NCI-H2196 (cell line): ENCODE measurements at regions not wholly inside any gene's neighbourhood (a gene's known extent, or its start where the extent isn't known, plus 50 kb on each side); places are given as distances from the start of the nearest gene placed in this dataset.
"Not testable (repeated sequence)": the region's sequence is repeated elsewhere in the genome, so short reads cannot be mapped to it uniquely, and the experiment has no call there.

Experiments used
- DNase-seq: peaks from one replicate; lab custom pipeline; 2025; ENCODE audit not compliant: unreplicated experiment; lab: John Stamatoyannopoulos, UW

DNA sequence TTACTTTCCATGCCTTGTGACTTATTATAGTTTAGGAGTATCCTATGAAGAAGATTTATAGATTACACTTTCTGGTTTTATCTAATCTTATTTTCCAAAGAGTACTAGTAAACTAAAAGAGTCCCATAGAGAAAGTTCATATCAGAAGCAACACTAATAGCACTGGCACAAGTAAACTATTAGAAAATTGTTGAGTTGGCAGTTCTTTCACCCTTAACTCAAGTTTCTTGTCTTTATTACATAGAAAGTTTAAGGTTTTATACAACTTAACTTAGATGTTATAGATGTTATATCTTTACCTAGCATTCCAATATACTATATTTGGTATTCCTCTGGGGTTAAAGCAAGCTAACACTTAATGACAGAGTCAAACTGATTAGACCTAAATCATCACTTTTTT is 437.8 kb upstream of the ARRDC3 start:
- no peak for DNase-seq

DNA sequence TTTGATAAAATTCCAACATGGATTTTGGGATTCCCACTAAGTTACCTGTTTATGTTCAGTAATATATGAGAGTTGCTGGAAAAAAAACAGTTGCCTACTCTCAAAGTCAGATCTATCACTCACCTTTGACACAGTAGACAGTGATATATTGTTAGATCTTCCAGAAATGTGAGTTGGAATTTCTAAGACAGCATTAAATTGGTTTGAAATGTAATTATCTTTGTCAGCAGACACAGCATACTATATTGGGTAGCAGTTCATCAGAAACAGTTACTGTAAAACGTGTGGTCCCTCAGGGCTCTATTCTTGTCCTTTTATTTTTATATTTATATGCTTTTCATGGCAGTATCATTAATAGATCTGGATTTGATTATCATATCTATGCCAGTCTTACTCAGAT is 433.6 kb upstream of the ARRDC3 start:
- no peak for DNase-seq

DNA sequence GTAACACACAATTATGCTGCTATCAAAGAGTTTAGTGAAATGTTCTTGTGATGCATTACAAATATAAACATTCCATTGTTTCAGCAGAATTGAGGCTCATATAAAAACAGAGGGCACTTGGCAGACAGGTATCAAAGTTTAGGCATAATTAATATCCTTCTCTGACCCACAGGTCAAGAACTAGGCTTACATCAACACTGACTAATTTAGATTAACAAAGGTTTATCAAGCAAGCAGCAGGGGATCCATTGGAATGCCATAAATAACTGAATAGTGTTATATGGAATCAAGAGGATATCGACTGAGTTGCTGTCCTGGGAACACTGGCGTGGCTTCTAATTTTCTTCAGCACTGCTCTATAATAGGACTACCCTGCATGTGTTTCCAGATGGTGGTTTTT is 414.5 kb upstream of the ARRDC3 start:
- DNase-seq = no peak

DNA sequence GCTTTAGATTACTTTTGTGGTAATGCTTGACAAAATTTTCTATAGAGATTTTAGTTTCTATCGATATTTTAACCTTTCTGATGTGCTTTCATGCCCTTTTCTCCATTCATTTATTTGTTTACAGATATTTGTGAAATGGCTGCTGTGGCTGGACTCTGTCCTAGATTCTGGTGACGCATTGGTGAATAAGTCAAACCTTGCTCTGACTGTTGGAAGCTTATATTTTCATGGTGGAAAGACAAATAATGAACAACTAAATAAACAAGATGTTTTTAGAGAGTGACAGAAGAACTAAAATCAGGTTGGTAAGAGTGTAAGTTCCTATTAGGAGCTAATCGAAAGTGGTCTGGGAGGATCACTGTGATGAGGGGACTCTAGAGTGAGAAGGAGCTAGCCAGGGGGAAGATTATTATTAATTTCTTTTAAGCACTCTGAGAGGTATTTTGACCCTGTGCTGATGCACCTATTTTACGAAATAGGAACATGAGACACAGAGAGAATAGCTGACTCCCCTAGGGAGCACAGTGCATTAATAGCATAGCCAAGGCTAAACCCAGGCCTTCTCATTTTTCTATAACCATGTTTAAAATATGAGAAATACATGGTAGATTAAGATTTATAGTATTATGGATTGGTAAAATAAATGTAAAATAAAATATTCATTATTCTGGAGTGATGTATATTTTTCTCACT is 411.9 kb upstream of the ARRDC3 start:
- DNase-seq = no peak

DNA sequence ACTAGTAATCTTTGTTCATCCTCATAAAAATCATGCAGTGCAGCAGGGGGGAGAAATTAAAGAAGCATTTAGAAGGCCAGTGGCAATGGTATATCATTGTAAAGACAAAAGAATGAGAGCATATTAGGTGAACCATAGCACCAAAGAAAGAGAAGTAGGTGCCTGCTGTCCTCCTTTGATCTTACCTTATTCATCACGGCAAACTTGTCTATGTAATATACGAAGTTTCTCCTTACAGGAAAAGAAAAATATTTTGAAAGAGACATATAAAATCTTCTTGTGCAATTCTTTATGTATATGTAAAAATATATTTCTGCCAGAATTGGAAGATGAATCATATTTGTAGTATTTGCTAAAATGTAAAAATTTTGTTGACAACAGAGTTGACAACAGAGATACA is 411.3 kb upstream of the ARRDC3 start:
- no peak for DNase-seq

DNA sequence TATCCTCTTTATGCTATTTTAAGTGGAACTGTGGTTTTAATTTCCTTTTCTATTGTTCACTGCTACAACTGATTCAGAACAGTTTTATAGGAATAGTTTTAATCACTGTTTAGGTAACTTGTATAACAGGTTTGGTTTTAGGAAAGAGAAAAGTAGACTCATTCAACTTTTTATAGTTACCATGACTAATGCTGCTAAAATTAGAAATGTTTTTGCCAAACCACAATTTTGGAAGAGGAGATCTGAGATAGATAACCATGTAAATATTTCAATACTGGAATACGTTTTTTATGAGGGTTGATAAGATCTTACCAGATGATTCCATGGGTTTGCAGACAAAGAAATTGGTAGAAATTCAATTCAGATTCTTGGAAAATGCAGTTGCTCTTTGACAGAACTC is 404.6 kb upstream of the ARRDC3 start:
- DNase-seq = no peak

DNA sequence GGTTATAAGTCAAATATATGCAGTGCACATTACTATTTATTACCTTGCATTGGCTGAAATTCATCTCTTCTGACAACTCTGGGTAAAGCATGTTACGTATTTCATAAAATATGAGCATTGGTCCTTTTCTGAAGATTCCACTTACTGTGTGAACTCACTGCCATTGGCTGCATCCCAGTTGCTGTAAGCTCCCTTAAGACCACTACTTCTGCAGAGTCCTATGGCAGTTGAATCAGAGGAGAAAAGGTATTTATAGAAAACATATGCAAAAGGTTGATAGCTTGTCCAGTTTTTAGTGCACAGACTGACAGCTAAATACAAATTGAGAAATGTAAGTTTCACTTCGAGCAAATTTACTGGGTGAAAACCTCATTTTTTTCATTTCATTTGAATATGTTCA is 394.6 kb upstream of the ARRDC3 start:
- DNase-seq = no peak

DNA sequence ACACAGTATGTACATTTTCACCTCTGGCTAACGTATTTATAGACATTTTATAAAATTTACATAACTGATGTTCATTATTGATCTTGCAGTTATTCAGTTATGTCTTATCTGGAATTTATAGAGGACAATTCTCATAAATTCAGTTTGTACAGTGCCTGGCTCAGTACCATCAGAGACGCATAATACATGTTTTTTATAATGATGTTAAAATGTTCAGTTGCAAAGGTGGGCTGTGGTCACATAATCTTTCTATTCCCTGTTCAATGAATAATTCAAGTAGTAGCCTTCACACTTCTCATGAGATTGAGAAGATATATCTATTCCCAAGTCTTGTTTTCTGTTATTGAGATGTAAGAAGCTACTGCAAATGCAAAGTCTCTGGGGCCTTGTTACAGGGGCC is 393.1 kb upstream of the ARRDC3 start:
- no peak for DNase-seq

- no peak for DNase-seq
These were observed 387.3 kb upstream of the ARRDC3 start for GRCh38 chr5:91770400-91770799.

DNA sequence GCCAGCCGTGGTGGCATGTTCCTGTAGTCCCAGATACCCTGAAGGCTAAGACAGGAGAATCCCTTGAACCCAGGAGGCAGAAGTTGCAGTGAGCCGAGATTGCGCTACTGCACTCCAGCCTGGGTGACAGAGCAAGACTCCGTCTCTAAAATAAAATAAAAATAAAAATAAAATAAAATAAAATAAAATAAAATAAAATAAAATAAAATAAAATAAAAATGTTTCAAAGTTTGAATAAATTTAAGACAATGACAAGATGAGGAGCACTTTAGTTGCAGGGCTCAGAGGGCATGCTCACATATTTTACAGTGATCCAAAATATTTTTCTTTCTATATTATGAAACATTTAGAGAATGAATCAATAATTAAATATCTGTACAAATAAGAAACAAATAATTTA is 374.3 kb upstream of the ARRDC3 start:
- DNase-seq = not testable (repeated sequence)

GRCh38 chr5:91754990-91755389 is 371.9 kb upstream of the ARRDC3 start:
- no peak for DNase-seq

GRCh38 chr5:91744470-91744869 is 361.4 kb upstream of the ARRDC3 start:
- not testable (repeated sequence) for DNase-seq

GRCh38 chr5:91742550-91742949 is 359.4 kb upstream of the ARRDC3 start:
- DNase-seq = no peak

DNA sequence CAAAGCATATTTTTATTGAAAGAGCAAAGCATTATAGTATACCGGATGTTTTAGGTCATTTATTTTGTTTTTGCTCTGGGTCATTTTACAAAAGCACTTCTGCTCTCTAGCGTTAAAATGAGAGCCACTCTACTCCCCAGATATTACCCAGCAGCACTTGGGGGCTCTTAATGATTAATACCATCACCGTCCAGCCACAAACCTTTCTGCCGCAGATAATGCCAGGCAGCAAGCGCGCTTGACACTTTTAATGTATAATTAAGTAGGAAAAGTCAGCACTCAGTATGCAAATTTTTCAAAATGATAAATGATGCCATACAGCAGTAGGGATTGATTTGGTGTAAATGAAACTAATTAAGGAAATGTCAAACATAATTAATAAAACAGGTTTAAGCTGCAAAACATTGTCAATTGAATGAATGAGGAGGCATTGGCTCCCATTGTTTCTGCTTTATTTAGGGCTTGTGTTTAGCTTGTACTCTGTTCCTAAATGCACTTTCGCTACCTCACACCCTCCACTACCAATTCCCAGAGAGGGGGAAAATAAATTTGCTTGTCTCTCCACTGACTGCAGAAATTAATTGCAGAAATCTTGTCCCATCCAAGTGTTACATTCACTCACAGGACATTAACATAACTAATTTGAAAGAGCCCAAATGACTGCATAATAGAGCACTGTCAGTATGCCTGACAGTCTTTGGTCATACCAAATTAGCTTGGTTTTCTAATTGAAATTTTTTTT is 358.8 kb upstream of the ARRDC3 start:
- DNase-seq = no peak

- no peak for DNase-seq
These were observed 346.9 kb upstream of the ARRDC3 start for GRCh38 chr5:91730026-91730425.

- no peak for DNase-seq
These were observed 344.3 kb upstream of the ARRDC3 start for GRCh38 chr5:91727463-91727862.

- DNase-seq = no peak
These were observed 339.8 kb upstream of the ARRDC3 start for GRCh38 chr5:91722736-91723467.

- DNase-seq = no peak
These were observed 329.6 kb upstream of the ARRDC3 start for GRCh38 chr5:91712718-91713117.

DNA sequence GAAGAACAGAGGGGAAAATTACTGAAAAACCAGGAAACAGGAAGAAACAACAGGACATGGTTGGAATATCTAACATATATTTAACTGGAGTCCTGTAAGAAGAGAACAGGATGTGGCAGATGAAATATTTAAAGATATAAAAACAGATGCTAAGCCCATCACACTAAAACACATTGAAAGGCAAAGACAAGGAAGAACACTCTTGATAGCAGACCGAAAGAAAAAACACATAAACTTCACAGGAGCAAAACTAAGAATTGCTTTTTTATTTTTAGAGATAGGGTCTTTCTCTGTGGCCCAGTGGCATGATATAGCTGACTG is 324.4 kb upstream of the ARRDC3 start:
- DNase-seq = no peak

GRCh38 chr5:91706785-91707520 is 323.8 kb upstream of the ARRDC3 start:
- no peak for DNase-seq

DNA sequence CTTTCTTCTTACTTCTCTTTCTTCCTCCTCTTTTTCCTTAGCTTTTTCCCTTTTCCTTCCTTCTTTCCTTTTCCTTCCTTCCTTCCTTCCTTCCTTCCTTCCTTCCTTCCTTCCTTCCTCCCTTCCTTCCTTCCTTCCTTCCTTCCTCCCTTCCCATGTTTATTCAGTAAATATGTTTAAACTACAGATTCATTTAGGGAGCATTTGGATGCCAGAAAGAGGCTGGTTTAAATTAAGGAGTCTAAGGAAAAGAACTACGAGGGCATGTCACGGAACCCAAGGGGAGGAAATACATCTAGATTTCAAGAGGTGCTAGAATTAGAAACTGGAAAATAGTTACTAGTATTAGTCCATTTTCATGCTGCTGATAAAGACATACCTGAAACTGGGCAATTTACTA is 320.0 kb upstream of the ARRDC3 start:
- no peak for DNase-seq

GRCh38 chr5:91699429-91699828 is 316.3 kb upstream of the ARRDC3 start:
- DNase-seq = no peak
